NCI-H446 (cell line): ENCODE measurements at regions not wholly inside any gene's neighbourhood (a gene's known extent, or its start where the extent isn't known, plus 50 kb on each side); places are given as distances from the start of the nearest gene placed in this dataset.
A peak's percentile ranks its signal among the peaks of the same experiment; 100 is the strongest.

ENCODE experiments used
- DNase-seq, 2 experiments: peaks; one replicate each; lab custom pipeline; 2025; lab: John Stamatoyannopoulos, UW

GRCh38 chr17:69764146-69764545 lies 310.9 kb upstream of the KCNJ16 start:
- no peak for DNase-seq

GRCh38 chr17:69769050-69769449 lies 306.0 kb upstream of the KCNJ16 start:
- no peak for DNase-seq

GRCh38 chr17:69773081-69773480 lies 301.9 kb upstream of the KCNJ16 start:
- peak in 1 of 2 experiments; percentile 2 for DNase-seq

- no peak for DNase-seq
Observed at GRCh38 chr17:69779378-69780214, 295.4 kb upstream of the KCNJ16 start.

- no peak for DNase-seq
Observed at GRCh38 chr17:69783865-69784264, 291.2 kb upstream of the KCNJ16 start.

- DNase-seq: no peak
Observed at GRCh38 chr17:69788957-69789356, 286.1 kb upstream of the KCNJ16 start.

- no peak for DNase-seq
Observed at GRCh38 chr17:69796078-69796477, 278.9 kb upstream of the KCNJ16 start.

- no peak for DNase-seq
Observed at GRCh38 chr17:69800870-69801269, 274.2 kb upstream of the KCNJ16 start.

GRCh38 chr17:69801368-69801767 lies 273.7 kb upstream of the KCNJ16 start:
- DNase-seq: no peak

- no peak for DNase-seq
Observed at GRCh38 chr17:69802045-69802740, 272.8 kb upstream of the KCNJ16 start.

- DNase-seq: no peak
Observed at GRCh38 chr17:69809331-69809730, 265.7 kb upstream of the KCNJ16 start.

- DNase-seq: no peak
Observed at GRCh38 chr17:69810326-69810965, 264.6 kb upstream of the KCNJ16 start.

GRCh38 chr17:69812240-69812837 lies 262.7 kb upstream of the KCNJ16 start:
- DNase-seq: no peak

GRCh38 chr17:69814031-69814430 lies 261.0 kb upstream of the KCNJ16 start:
- no peak for DNase-seq

GRCh38 chr17:69815406-69815805 lies 259.6 kb upstream of the KCNJ16 start:
- DNase-seq: peak in 1 of 2 experiments; percentile 20

GRCh38 chr17:69818467-69818866 lies 256.6 kb upstream of the KCNJ16 start:
- no peak for DNase-seq

GRCh38 chr17:69819316-69820087 lies 255.5 kb upstream of the KCNJ16 start:
- DNase-seq: no peak

- no peak for DNase-seq
Observed at GRCh38 chr17:69820876-69821473, 254.1 kb upstream of the KCNJ16 start.

GRCh38 chr17:69822314-69822875 lies 252.6 kb upstream of the KCNJ16 start:
- no peak for DNase-seq

GRCh38 chr17:69828087-69828486 lies 246.9 kb upstream of the KCNJ16 start:
- DNase-seq: no peak

- no peak for DNase-seq
Observed at GRCh38 chr17:69834494-69834893, 240.5 kb upstream of the KCNJ16 start.
